Coronary artery (tissue), 2 donors: ENCODE measurements at regions not wholly inside any gene's neighbourhood (a gene's known extent, or its start where the extent isn't known, plus 50 kb on each side); places are given as distances from the start of the nearest gene placed in this dataset.
"Not testable (repeated sequence)": the region's sequence is repeated elsewhere in the genome, so short reads cannot be mapped to it uniquely, and the experiment has no call there.

ENCODE experiments used
- DNase-seq: peaks from one replicate; pipeline ENCODE4 v3.0.0-alpha.2; 2017; ENCODE audit warnings: low spot score
- H3K27ac ChIP-seq, 2 donors: fragments of 200-600 bp; sonication (generic); one replicate each; pipeline ENCODE4 v1.5.1; 2016 to 2019
- H3K4me3 ChIP-seq: fragments of 200-600 bp; sonication (generic); 2 replicates; pipeline ENCODE4 v1.5.1; 2016; ENCODE audit warnings: mild to moderate bottlenecking, moderate library complexity
- TF ChIP-seq, protein P1 (sequence below): fragments of 200-600 bp; sonication (generic); IDR thresholded peaks from one replicate; pipeline ENCODE4 v1.5.1; 2019; ENCODE audit warnings: antibody characterized with exemption

DNA sequence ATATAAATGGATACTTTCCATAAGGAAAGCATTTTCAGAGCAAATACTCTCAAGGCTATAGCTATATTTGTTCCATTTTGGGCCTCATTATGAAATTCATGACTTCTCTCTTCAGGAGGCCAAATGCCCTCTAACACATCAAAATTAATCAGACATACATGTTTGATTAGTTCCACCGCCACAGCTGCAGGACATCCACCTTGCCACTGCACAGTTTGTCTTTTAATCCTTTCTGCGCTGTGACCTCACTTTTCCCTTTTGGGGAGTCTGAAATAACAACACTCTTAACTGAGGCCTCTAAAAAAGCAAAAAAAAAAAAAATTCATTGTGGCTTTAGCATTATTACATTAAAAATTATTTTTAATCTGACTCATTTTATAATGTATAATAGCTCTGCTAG lies 279.1 kb upstream of the CDH12 start:
- DNase-seq, result no peak
- TF ChIP-seq, protein P1, sequence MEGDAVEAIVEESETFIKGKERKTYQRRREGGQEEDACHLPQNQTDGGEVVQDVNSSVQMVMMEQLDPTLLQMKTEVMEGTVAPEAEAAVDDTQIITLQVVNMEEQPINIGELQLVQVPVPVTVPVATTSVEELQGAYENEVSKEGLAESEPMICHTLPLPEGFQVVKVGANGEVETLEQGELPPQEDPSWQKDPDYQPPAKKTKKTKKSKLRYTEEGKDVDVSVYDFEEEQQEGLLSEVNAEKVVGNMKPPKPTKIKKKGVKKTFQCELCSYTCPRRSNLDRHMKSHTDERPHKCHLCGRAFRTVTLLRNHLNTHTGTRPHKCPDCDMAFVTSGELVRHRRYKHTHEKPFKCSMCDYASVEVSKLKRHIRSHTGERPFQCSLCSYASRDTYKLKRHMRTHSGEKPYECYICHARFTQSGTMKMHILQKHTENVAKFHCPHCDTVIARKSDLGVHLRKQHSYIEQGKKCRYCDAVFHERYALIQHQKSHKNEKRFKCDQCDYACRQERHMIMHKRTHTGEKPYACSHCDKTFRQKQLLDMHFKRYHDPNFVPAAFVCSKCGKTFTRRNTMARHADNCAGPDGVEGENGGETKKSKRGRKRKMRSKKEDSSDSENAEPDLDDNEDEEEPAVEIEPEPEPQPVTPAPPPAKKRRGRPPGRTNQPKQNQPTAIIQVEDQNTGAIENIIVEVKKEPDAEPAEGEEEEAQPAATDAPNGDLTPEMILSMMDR, result no peak
- H3K27ac ChIP-seq, result no peak overlapping the region
- H3K4me3 ChIP-seq, result no peak overlapping the region

DNA sequence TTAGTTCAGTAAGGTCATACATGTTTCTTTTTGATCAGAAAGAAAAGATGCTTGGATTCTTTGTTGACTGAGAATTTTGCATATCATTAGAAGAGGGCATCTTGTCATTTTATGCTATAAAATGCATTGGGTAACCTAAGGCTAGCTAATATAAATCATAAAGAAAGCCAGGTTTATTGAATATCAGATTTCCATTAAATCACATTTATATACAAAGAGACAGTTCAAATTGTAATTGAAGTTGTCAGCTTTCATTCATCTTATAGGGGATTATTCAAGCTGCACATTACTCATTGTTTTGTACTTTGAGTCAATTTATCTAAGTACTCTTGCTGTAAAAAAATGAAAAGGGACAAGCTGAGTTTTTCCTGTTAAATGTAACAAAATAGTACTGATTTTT lies 259.1 kb upstream of the CDH12 start:
- no peak overlapping the region for H3K27ac ChIP-seq
- TF ChIP-seq, protein P1, result no peak
- DNase-seq, result no peak
- H3K4me3 ChIP-seq, result no peak overlapping the region

DNA sequence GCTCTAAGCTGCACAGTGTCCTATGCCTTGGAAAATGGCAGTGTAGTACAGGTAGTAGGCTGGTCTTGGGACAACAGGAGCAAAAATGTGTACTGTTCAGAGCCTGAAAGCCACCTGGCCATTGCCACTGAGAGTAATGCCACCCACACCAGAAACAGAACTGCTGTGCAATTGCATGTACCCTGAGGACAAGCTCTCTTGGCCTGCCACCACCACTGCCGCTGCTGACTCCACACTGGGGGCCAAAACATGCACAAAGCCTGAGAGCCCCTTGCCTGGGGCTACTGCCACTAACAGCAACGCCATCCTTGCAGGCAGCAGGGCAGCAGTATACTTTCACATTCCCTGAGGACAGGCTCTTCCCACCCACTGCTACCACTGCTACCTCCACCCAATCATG lies 251.9 kb upstream of the CDH12 start:
- Histone ChIP-seq H3K27ac (no peak overlapping the region), H3K4me3 (no peak overlapping the region)
- TF ChIP-seq, protein P1, result no peak
- DNase-seq, result no peak

DNA sequence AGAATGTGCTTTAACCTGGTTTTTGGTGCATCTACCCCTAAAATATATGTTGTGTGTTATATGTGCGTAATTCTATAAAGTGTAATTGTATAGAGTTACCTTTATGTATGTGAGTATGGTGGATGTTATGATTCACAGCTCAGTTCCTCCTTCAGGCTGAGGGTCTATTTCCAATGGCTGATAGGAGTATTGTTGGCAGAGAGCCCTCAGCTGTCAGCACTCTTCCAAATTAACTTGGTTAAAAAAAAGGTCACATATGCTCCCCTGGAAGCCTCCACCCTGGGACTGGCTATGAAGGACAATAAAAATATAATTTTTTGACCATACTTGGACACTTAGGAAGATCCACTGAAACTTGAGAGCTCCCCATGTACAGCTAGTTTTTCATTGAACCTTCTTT lies 250.4 kb upstream of the CDH12 start:
- no peak overlapping the region for H3K4me3 ChIP-seq
- DNase-seq, result no peak
- H3K27ac ChIP-seq, result no peak overlapping the region
- TF ChIP-seq, protein P1, result no peak

DNA sequence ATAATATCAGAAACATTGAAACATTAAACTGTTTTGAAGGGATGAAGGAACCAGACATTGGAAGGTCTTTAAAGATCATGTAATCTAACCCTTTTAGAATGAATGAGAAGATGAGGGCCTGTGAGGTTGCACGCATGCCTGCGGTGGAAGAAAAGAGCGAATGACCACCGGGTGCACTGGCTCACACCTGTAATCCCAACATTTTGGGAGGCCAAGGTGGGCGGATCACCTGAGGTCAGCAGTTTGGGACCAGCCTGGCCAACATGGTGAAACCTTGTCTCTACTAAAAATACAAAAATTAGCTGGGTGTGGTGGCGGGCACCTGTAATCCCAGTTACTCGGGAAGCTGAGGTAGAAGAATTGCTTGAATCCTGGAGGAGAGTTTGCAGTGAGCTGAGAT lies 242.3 kb upstream of the CDH12 start:
- DNase-seq, H3K4me3 ChIP-seq, H3K27ac ChIP-seq: not testable (repeated sequence)

DNA sequence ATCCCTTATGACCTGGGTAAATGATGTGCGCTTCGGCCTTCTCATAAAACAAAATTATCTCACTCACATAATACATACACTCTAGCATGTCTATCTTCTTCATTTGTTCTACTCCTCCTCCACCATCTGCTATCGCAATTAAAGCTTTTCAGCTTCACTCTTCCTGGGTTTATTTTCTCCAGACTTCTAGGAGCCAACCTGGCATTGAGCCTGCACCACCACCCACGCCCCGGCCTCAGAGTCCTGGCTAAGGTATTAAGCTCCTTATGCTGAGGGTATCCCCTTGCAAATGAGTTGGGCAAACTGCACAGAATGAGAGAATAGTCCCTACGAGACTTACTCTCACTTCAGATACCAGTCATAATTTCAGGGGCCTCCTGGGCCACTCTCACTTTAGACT lies 236.1 kb upstream of the CDH12 start:
- H3K27ac ChIP-seq, result no peak overlapping the region
- TF ChIP-seq, protein P1, result no peak
- no peak overlapping the region for H3K4me3 ChIP-seq
- no peak for DNase-seq

DNA sequence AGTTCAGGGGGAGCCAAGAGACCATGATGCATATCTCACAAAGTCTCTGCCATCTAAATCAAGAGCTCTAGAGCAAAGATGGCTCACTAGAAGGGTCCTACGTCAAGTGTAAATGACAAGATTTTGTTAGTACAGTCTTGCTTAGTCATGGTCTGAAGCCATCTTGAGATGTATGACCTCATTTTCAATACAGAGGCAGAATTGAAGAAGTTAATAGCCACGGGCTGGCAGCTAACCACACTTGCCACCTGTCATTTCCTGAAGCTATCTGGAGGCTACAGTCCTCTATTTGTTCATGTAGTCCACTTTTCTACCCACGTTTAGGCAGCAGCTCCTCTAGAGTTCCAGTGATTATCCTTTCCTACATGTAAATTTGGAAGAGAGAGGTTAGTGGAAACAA lies 231.7 kb upstream of the CDH12 start:
- TF ChIP-seq, protein P1, result no peak
- DNase-seq, result no peak
- H3K4me3 ChIP-seq, result no peak overlapping the region
- no peak overlapping the region for H3K27ac ChIP-seq

DNA sequence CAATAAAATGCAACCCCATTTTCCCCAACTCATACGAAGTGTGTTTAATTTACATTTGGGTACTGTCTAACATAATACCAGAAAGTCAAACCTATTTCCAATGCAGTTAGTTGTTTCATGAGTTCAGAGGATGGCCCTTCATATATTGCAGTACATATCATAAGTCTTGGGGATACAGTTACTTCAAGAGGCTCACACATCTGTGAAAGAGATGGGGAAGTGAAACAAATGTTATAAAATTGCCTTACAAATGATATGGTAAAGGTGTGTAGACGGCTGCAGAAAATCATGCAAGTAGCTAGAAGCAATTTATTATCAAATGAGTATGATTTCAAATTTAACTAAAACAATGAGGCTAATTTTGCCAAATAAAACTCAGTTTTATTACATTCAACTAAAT lies 219.0 kb upstream of the CDH12 start:
- DNase-seq, result no peak
- H3K4me3 ChIP-seq, result no peak overlapping the region
- TF ChIP-seq, protein P1, result no peak
- H3K27ac ChIP-seq, result no peak overlapping the region
